T-cell (primary cell): ENCODE measurements at regions not wholly inside any gene's neighbourhood (a gene's known extent, or its start where the extent isn't known, plus 50 kb on each side); places are given as distances from the start of the nearest gene placed in this dataset.
"Not testable (repeated sequence)": the region's sequence is repeated elsewhere in the genome, so short reads cannot be mapped to it uniquely, and the experiment has no call there.

Experiments used
- ATAC-seq, 4 experiments: fragments of 200-7000 bp in 3 of 4; fragments of 150-1000 bp in 1 of 4; cut with Tn5 transposase; replicated peaks in 1 of 4; 1 replicate in 3 of 4; 2 replicates in 1 of 4; pipeline ENCODE4 v1.10.0; 2021; ENCODE audit warnings: moderate library complexity in 3 of 4, mild to moderate bottlenecking in 2 of 4, moderate number of reproducible peaks in 1 of 4
- CTCF ChIA-PET, 2 donors: fragments of 300-600 bp; sonication (Branson Sonifier 250); formaldehyde crosslinking; loops; one replicate each; lab custom pipeline; 2022; ENCODE audit warnings: antibody characterized with exemption in 2 of 2; lab: Charles Lee
- POLR2A ChIA-PET, 2 donors: fragments of 300-600 bp; sonication (Branson Sonifier 250); formaldehyde crosslinking; loops; one replicate each; lab custom pipeline; 2022; ENCODE audit warnings: antibody characterized with exemption in 2 of 2; lab: Charles Lee
- DNase-seq, 35 experiments: peaks; one replicate each; pipeline versions ENCODE4 v3.0.0 to v3.0.0-alpha.2; 2013 to 2023
- H3K27ac ChIP-seq: one replicate; pipeline ENCODE4 v1.5.1; 2013; ENCODE audit warnings: low read length
- H3K27me3 ChIP-seq, 2 experiments: replicated peaks in 1 of 2; 1 replicate in 1 of 2; 2 replicates in 1 of 2; pipeline versions ENCODE4 v1.6.1 to v1.7.0; 2013; ENCODE audit warnings: low read length in 1 of 2, mixed read lengths in 1 of 2; ENCODE audit not compliant: control insufficient read depth in 2 of 2, insufficient read depth in 2 of 2; ENCODE audit errors: extremely low read depth in 1 of 2
- H3K36me3 ChIP-seq, 2 donors: 1 replicate in 1 of 2; 2 replicates in 1 of 2; pipeline versions ENCODE4 v1.6.1 to v1.7.0; 2013; ENCODE audit warnings: low read length in 1 of 2; ENCODE audit not compliant: control insufficient read depth in 2 of 2, insufficient read depth in 1 of 2; ENCODE audit errors: extremely low read depth in 1 of 2
- H3K4me1 ChIP-seq, 2 experiments: 1 replicate in 1 of 2; 2 replicates in 1 of 2; pipeline versions ENCODE4 v1.6.1 to v1.7.0; 2013; ENCODE audit warnings: low read length in 2 of 2, mixed read lengths in 1 of 2; ENCODE audit not compliant: insufficient read depth in 2 of 2, control insufficient read depth in 1 of 2; ENCODE audit errors: extremely low read depth in 1 of 2
- H3K4me3 ChIP-seq, 2 donors: 1 replicate in 1 of 2; 2 replicates in 1 of 2; pipeline versions ENCODE4 v1.5.1 to v1.7.0; 2013; ENCODE audit warnings: mild to moderate bottlenecking in 2 of 2, low read length in 1 of 2, moderate library complexity in 1 of 2; ENCODE audit not compliant: control insufficient read depth in 1 of 2; ENCODE audit errors: extremely low read depth in 1 of 2
- H3K9me3 ChIP-seq: 2 replicates; pipeline ENCODE4 v1.7.0; 2013
- H3K27ac Mint-ChIP-seq, 2 donors: one replicate each; pipeline ENCODE4 v1.8.0; 2020 to 2021; ENCODE audit warnings: mild to moderate bottlenecking in 2 of 2, mixed read lengths in 2 of 2
- H3K27me3 Mint-ChIP-seq, 2 donors: one replicate each; pipeline ENCODE4 v1.8.0; 2021 to 2022; ENCODE audit warnings: mixed read lengths in 2 of 2
- H3K36me3 Mint-ChIP-seq: one replicate; pipeline ENCODE4 v1.8.0; 2021; ENCODE audit warnings: mixed read lengths
- H3K4me1 Mint-ChIP-seq, 3 donors: one replicate each; pipeline ENCODE4 v1.8.0; 2020 to 2022; ENCODE audit warnings: mixed read lengths in 3 of 3, mild to moderate bottlenecking in 1 of 3
- H3K4me3 Mint-ChIP-seq, 3 donors: one replicate each; pipeline ENCODE4 v1.8.0; 2020 to 2022; ENCODE audit warnings: mild to moderate bottlenecking in 3 of 3, mixed read lengths in 3 of 3, moderate library complexity in 3 of 3
- H3K9me3 Mint-ChIP-seq, 3 donors: one replicate each; pipeline ENCODE4 v1.8.0; 2020 to 2022; ENCODE audit warnings: mixed read lengths in 3 of 3
- WGBS: methylation state at CpG from one replicate; pipeline ENCODE4 v1.1.5; 2013; ENCODE audit warnings: missing lambda C conversion rate; ENCODE audit not compliant: insufficient coverage; 5-methylcytosine and 5-hydroxymethylcytosine counted together

- H3K36me3 ChIP-seq, H3K9me3 Mint-ChIP-seq, H3K36me3 Mint-ChIP-seq, POLR2A ChIA-PET, H3K9me3 ChIP-seq, H3K27ac ChIP-seq, H3K27me3 ChIP-seq, ATAC-seq, H3K27me3 Mint-ChIP-seq, DNase-seq: not testable (repeated sequence)
- H3K4me3 ChIP-seq = peak overlapping the region; percentile 75 to 85
- Mint-ChIP-seq H3K4me3 (peak overlapping the region; percentile 98), H3K4me1 (peaks cover 19 to 26% (median 25%) of the 10 kb centered on the region in 3 donors), H3K27ac (peak overlapping the region; percentile 87 to 93)
- 82% methylated on average over 4 of the region's 10 CpGs for WGBS
- CTCF ChIA-PET = interaction anchor here in 1 of 2 donors (1.4 kb wide), 1 partner anchor 117 kb away, joined by 3 read pairs; no protein-coding TSS in a partner anchor
- H3K4me1 ChIP-seq = peaks cover 0 to 21% of the 10 kb centered on the region in 2 experiments
These were observed 159.1 kb downstream of the KLRB1 start for GRCh38 chr12:9448648-9449047.

DNA sequence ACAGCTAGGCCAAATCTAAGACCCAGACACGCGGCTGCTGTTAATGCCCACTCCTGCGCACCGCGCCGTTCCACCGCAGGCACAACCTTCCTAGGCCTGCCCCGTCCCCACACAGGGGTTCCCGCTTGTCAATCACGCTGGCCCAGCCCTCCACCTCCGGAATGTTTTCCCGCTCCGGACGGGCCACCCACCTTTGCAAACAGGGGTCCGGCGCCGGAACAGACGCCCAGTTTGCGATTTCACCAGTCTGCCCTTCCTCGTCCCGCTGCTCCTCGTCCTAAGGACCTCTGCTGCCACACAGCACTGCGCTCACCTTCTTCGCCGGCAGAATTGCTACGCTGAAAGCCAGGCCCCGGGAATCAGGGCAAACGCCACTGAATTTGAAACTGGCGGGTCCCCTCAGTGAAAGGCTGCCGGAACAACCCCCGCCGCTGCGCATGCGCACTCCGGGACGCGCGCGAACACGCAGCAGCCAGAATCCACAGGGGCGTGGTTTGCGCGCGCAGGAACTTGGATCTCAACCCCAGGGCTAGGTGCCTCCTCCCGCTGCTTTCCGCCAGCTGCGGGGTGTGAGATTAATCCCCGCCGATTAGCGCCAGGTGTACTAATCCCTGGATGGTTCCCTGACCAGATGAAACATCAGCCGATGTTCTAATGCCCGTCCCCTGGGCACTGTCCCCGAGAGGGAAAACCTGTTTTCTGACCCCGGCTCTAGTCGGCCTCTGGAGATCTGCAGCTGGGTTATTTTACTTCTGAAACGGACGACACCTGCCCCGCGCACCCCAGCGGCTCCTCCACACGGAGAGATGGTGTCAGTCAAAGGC is 159.7 kb downstream of the KLRB1 start:
- H3K27ac ChIP-seq, H3K27me3 Mint-ChIP-seq, H3K36me3 Mint-ChIP-seq, CTCF ChIA-PET, H3K9me3 ChIP-seq, POLR2A ChIA-PET, H3K27me3 ChIP-seq, H3K36me3 ChIP-seq, H3K9me3 Mint-ChIP-seq: not testable (repeated sequence)
- peak overlapping the region; percentile 98 for H3K4me3 Mint-ChIP-seq
- peak; percentile 84 to 93 (median 90) for DNase-seq
- H3K4me3 ChIP-seq = peak overlapping the region; percentile 75 to 85
- H3K27ac Mint-ChIP-seq = peak overlapping the region; percentile 87 to 93
- peaks cover 0 to 21% of the 10 kb centered on the region in 2 experiments for H3K4me1 ChIP-seq
- under 1% methylated on average over 53 of the region's 61 CpGs for WGBS
- H3K4me1 Mint-ChIP-seq = peaks cover 19 to 26% (median 25%) of the 10 kb centered on the region in 3 donors
- peak; percentile 87 to 93 (median 90) for ATAC-seq

- peaks cover 19 to 26% (median 25%) of the 10 kb centered on the region in 3 donors for H3K4me1 Mint-ChIP-seq
- H3K36me3 Mint-ChIP-seq, H3K9me3 Mint-ChIP-seq, POLR2A ChIA-PET, H3K27ac ChIP-seq, H3K27ac Mint-ChIP-seq, H3K36me3 ChIP-seq, H3K9me3 ChIP-seq, H3K27me3 ChIP-seq, H3K27me3 Mint-ChIP-seq, CTCF ChIA-PET, DNase-seq: not testable (repeated sequence)
- peak overlapping the region; percentile 98 for H3K4me3 Mint-ChIP-seq
- peak in 3 of 4 experiments; percentile 7 to 17 (median 10) for ATAC-seq
- 20% methylated on average over 1 of the region's 20 CpGs for WGBS
- peak overlapping the region; percentile 75 to 85 for H3K4me3 ChIP-seq
- H3K4me1 ChIP-seq = peaks cover 0 to 21% of the 10 kb centered on the region in 2 experiments
These were observed 160.6 kb downstream of the KLRB1 start for GRCh38 chr12:9446883-9447761.

DNA sequence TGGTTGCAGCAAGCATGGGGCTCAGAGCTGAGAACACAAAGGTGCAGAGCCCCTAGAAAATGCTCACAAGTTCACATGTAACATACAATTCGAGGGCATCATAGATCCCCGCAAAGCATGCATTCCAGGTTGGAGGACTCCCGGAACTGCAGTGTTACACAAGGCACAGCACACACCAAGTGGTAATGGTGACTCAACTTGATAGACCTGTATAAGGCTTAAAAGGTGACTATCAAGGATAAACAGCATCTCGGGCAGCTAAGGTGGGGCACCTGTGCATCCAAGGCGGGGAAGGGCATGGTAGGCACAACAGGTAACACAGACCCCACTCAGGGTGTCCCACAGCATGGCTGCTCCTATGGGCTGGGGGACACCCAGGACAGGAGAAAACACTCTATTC is 167.3 kb downstream of the KLRB1 start:
- H3K4me1 ChIP-seq, H3K36me3 Mint-ChIP-seq, H3K9me3 ChIP-seq, H3K27ac Mint-ChIP-seq, H3K27me3 ChIP-seq, DNase-seq, H3K27me3 Mint-ChIP-seq, CTCF ChIA-PET, H3K27ac ChIP-seq, POLR2A ChIA-PET, H3K4me3 Mint-ChIP-seq, H3K4me3 ChIP-seq, H3K4me1 Mint-ChIP-seq, H3K36me3 ChIP-seq, H3K9me3 Mint-ChIP-seq, ATAC-seq: not testable (repeated sequence)
- WGBS = no CpG with 5 or more reads among the region's 5 CpGs

GRCh38 chr12:9435682-9436081 is 172.0 kb downstream of the KLRB1 start:
- H3K9me3 Mint-ChIP-seq, POLR2A ChIA-PET, H3K4me1 ChIP-seq, H3K9me3 ChIP-seq, H3K27ac ChIP-seq, H3K4me3 Mint-ChIP-seq, H3K36me3 ChIP-seq, H3K4me1 Mint-ChIP-seq, H3K27me3 ChIP-seq, H3K4me3 ChIP-seq, H3K36me3 Mint-ChIP-seq, CTCF ChIA-PET, H3K27me3 Mint-ChIP-seq: not testable (repeated sequence)
- H3K27ac Mint-ChIP-seq = peak overlapping the region in 1 of 2 donors; percentile 68
- no CpG with 5 or more reads among the region's 15 CpGs for WGBS
- DNase-seq (peak in 19 of 35 experiments; percentile 3 to 70 (median 26)), ATAC-seq (peak; percentile 91 to 96 (median 92))

DNA sequence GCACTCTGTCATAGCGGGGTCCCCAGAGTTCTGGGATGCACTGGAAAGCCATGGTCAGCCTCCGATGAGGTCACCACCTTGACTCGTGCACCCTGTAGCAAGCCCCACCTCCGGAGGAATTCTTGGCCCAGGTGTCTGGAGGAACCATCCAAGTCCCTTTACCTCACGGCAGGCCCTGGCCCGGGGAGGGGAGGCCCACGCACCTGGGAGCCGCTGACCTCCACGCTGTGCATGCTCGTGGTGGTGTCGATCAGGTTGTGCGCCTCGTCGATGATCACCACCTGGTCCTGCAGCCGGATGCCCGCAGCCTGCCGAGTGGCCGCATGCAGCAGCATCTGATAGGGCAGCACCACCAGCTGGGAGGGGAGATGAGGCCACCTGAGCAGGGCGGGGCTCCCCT is 177.3 kb downstream of the KLRB1 start:
- H3K9me3 Mint-ChIP-seq, H3K4me1 ChIP-seq, H3K4me1 Mint-ChIP-seq, H3K9me3 ChIP-seq, DNase-seq, H3K36me3 ChIP-seq, H3K4me3 Mint-ChIP-seq, CTCF ChIA-PET, H3K27me3 Mint-ChIP-seq, ATAC-seq, H3K36me3 Mint-ChIP-seq, H3K27ac Mint-ChIP-seq, POLR2A ChIA-PET, H3K27ac ChIP-seq, H3K4me3 ChIP-seq, H3K27me3 ChIP-seq: not testable (repeated sequence)
- 80% methylated on average over 1 of the region's 19 CpGs for WGBS
